ENCODE measurements at regions not wholly inside any gene's neighbourhood (a gene's known extent, or its start where the extent isn't known, plus 50 kb on each side); places are given as distances from the start of the nearest gene placed in this dataset.

DNA sequence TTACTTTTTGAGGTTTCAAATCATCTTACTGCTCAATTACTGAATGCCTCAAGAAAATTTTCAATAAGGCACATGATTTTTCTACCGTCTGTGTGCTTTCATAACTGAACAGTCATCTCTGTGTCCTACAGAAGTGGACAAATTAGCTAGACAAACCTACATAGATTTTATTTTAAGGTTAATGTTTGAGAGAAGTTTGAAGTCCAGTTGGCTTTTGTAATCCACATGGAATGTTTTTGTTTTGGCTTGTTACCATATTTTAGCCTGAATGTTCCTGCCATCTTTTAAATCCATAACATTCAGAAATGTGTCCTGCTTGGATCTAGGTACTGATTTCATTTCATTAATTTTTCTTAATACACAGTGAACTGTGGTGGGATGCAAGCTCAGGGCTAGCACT lies 730.1 kb downstream of the IGSF11 start:
- CTCF ChIA-PET = interaction anchor here (1.2 kb wide), 1 partner anchor 456 kb away, joined by 3 read pairs; no protein-coding TSS in a partner anchor
- H3K4me3 ChIP-seq (ENCODE audit: low read depth in 2 of 2, low read length in 1 of 2) = no peak overlapping the region
- POLR2A ChIA-PET = no interaction called here
- H4K20me1 ChIP-seq (ENCODE audit: insufficient read depth) = no peaks in the 10 kb centered on the region
- H3K9me2 ChIP-seq = no peaks in the 10 kb centered on the region
- no peak overlapping the region for H3K9ac ChIP-seq
- DNase-seq = no peak
- no peaks in the 10 kb centered on the region for H3F3A ChIP-seq (replicated peaks; ENCODE audit: insufficient read depth)
- H3K9me3 ChIP-seq = no peaks in the 10 kb centered on the region
- H3K4me2 ChIP-seq = no peak overlapping the region
- H3K79me2 ChIP-seq (ENCODE audit: insufficient read depth) = no peaks in the 10 kb centered on the region
- H3K27ac ChIP-seq (ENCODE audit: low read depth in 2 of 2, low read length in 1 of 2) = no peak overlapping the region
- H3K27me3 ChIP-seq (ENCODE audit: insufficient read depth) = no peaks in the 10 kb centered on the region
- no peak overlapping the region for H2AFZ ChIP-seq (ENCODE audit: low read depth)
- WGBS (ENCODE audit: low lambda C conversion rate) = 61% methylated on average over 1 of the region's 1 CpG
- no peaks in the 10 kb centered on the region for H3K36me3 ChIP-seq (replicated peaks in 1 of 2; ENCODE audit: control insufficient read depth in 1 of 2, insufficient read depth in 2 of 2, low read length in 1 of 2)
- TF ChIP-seq TAF1 (IDR thresholded peaks at IDR 0.05; ENCODE audit: borderline replicate concordance, low read depth, low read length) = no peak
- no peak for TF ChIP-seq RAD21 (IDR thresholded peaks at IDR 0.05; ENCODE audit: low read length)
- TF ChIP-seq ELF1 (IDR thresholded peaks at IDR 0.05) = no peak
- TF ChIP-seq GATA2 (CRISPR knock-in tag; IDR thresholded peaks at IDR 0.05) = no peak
- no peak for TF ChIP-seq TEAD4 (IDR thresholded peaks at IDR 0.05; ENCODE audit: borderline replicate concordance, insufficient read depth)
- TF ChIP-seq MXI1 (IDR thresholded peaks at IDR 0.05; ENCODE audit: low read depth, low read length) = no peak
- no peak for TF ChIP-seq CHD2 (IDR thresholded peaks at IDR 0.05; ENCODE audit: low read length, partially characterized antibody)
- no peak for TF ChIP-seq YY1 (IDR thresholded peaks at IDR 0.05; ENCODE audit: low read depth)
- TF ChIP-seq MEF2A (IDR thresholded peaks at IDR 0.05; ENCODE audit: borderline replicate concordance, low read depth) = no peak
- no peak for TF ChIP-seq REST (IDR thresholded peaks at IDR 0.05; ENCODE audit: low read depth, low read length)
- no peak for TF ChIP-seq RFX5 (IDR thresholded peaks at IDR 0.05; ENCODE audit: low read length)
- TF ChIP-seq, protein P1, sequence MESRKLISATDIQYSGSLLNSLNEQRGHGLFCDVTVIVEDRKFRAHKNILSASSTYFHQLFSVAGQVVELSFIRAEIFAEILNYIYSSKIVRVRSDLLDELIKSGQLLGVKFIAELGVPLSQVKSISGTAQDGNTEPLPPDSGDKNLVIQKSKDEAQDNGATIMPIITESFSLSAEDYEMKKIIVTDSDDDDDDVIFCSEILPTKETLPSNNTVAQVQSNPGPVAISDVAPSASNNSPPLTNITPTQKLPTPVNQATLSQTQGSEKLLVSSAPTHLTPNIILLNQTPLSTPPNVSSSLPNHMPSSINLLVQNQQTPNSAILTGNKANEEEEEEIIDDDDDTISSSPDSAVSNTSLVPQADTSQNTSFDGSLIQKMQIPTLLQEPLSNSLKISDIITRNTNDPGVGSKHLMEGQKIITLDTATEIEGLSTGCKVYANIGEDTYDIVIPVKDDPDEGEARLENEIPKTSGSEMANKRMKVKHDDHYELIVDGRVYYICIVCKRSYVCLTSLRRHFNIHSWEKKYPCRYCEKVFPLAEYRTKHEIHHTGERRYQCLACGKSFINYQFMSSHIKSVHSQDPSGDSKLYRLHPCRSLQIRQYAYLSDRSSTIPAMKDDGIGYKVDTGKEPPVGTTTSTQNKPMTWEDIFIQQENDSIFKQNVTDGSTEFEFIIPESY (IDR thresholded peaks at IDR 0.05; ENCODE audit: borderline replicate concordance, low read depth) = no peak
- TF ChIP-seq, protein P2, sequence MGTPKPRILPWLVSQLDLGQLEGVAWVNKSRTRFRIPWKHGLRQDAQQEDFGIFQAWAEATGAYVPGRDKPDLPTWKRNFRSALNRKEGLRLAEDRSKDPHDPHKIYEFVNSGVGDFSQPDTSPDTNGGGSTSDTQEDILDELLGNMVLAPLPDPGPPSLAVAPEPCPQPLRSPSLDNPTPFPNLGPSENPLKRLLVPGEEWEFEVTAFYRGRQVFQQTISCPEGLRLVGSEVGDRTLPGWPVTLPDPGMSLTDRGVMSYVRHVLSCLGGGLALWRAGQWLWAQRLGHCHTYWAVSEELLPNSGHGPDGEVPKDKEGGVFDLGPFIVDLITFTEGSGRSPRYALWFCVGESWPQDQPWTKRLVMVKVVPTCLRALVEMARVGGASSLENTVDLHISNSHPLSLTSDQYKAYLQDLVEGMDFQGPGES (IDR thresholded peaks at IDR 0.05; ENCODE audit: low read depth, low read length) = no peak
- TF ChIP-seq MAX (IDR thresholded peaks at IDR 0.05; ENCODE audit: low read depth) = no peak
- TF ChIP-seq, protein P3, sequence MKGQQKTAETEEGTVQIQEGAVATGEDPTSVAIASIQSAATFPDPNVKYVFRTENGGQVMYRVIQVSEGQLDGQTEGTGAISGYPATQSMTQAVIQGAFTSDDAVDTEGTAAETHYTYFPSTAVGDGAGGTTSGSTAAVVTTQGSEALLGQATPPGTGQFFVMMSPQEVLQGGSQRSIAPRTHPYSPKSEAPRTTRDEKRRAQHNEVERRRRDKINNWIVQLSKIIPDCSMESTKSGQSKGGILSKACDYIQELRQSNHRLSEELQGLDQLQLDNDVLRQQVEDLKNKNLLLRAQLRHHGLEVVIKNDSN (IDR thresholded peaks at IDR 0.05; ENCODE audit: borderline replicate concordance, low read depth) = no peak
- TF ChIP-seq NRF1 (IDR thresholded peaks at IDR 0.05; ENCODE audit: low read depth, low read length) = no peak
- H3K4me1 ChIP-seq (ENCODE audit: control insufficient read depth in 1 of 2, insufficient read depth in 2 of 2, low read depth in 1 of 2, low read length in 1 of 2) = no peaks in the 10 kb centered on the region
